ENCODE measurements at regions not wholly inside any gene's neighbourhood (a gene's known extent, or its start where the extent isn't known, plus 50 kb on each side); places are given as distances from the start of the nearest gene placed in this dataset.

DNA sequence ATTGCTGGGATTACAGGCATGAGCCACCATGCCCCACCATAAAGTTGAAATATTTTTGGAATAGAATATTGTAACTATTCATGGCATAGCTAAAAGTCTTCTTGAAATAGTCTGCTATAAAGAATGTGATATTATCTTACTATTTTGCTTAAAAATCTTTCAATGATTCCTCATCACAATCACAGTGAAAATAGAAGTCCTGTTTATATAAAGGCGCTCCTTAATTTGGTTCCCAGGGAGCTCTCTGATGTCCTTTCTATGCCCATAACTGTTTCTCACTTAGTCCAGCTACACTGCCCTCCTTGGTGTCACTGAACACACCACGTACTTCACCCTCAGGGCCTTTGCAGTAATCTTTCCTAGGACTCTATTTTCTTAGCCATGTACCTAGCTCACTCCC lies 331.7 kb upstream of the GIMD1 start:
- Histone ChIP-seq H3K9me3 (ENCODE audit: control insufficient read depth, insufficient read depth, low read depth, low read length) (no peaks in the 10 kb centered on the region), H3K36me3 (ENCODE audit: control insufficient read depth in 2 of 2, insufficient read depth in 1 of 2, low read length in 2 of 2) (no peaks in the 10 kb centered on the region), H3K4me3 (ENCODE audit: low read depth, low read length) (no peak overlapping the region), H3K4me1 (ENCODE audit: control insufficient read depth, insufficient read depth, low read length) (no peaks in the 10 kb centered on the region), H3K27ac (ENCODE audit: extremely low read depth, low read depth, low read length) (no peak overlapping the region)
- ChIA-PET POLR2A (interaction anchor here (0.6 kb wide), 1 partner anchor 8 kb away, joined by 3 read pairs; no protein-coding TSS in a partner anchor), CTCF (no interaction called here)
- TF ChIP-seq ZNF560 (tag by site-specific recombination; IDR thresholded peaks at IDR 0.05; ENCODE audit: borderline replicate concordance) (no peak), ZBTB8A (tag by site-specific recombination; IDR thresholded peaks at IDR 0.05) (no peak), ZNF394 (tag by site-specific recombination; IDR thresholded peaks at IDR 0.05; ENCODE audit: borderline replicate concordance) (no peak), REPIN1 (tag by site-specific recombination; IDR thresholded peaks at IDR 0.05; ENCODE audit: low read depth) (no peak), ZNF555 (tag by site-specific recombination; conservative IDR thresholded peaks at IDR 0.05) (no peak), ZNF791 (tag by site-specific recombination; IDR thresholded peaks at IDR 0.05) (no peak), ZNF302 (tag by site-specific recombination; IDR thresholded peaks at IDR 0.05; ENCODE audit: low read depth) (no peak), GFI1B (tag by site-specific recombination; IDR thresholded peaks at IDR 0.05) (no peak), ZNF10 (tag by site-specific recombination; IDR thresholded peaks at IDR 0.05) (no peak)
- TF ChIP-seq, protein P1, sequence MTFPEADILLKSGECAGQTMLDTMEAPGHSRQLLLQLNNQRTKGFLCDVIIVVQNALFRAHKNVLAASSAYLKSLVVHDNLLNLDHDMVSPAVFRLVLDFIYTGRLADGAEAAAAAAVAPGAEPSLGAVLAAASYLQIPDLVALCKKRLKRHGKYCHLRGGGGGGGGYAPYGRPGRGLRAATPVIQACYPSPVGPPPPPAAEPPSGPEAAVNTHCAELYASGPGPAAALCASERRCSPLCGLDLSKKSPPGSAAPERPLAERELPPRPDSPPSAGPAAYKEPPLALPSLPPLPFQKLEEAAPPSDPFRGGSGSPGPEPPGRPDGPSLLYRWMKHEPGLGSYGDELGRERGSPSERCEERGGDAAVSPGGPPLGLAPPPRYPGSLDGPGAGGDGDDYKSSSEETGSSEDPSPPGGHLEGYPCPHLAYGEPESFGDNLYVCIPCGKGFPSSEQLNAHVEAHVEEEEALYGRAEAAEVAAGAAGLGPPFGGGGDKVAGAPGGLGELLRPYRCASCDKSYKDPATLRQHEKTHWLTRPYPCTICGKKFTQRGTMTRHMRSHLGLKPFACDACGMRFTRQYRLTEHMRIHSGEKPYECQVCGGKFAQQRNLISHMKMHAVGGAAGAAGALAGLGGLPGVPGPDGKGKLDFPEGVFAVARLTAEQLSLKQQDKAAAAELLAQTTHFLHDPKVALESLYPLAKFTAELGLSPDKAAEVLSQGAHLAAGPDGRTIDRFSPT (tag by site-specific recombination; IDR thresholded peaks at IDR 0.05): no peak
- TF ChIP-seq, protein P2, sequence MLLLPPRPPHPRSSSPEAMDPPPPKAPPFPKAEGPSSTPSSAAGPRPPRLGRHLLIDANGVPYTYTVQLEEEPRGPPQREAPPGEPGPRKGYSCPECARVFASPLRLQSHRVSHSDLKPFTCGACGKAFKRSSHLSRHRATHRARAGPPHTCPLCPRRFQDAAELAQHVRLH (tag by site-specific recombination; IDR thresholded peaks at IDR 0.05): no peak
- TF ChIP-seq, protein P3, sequence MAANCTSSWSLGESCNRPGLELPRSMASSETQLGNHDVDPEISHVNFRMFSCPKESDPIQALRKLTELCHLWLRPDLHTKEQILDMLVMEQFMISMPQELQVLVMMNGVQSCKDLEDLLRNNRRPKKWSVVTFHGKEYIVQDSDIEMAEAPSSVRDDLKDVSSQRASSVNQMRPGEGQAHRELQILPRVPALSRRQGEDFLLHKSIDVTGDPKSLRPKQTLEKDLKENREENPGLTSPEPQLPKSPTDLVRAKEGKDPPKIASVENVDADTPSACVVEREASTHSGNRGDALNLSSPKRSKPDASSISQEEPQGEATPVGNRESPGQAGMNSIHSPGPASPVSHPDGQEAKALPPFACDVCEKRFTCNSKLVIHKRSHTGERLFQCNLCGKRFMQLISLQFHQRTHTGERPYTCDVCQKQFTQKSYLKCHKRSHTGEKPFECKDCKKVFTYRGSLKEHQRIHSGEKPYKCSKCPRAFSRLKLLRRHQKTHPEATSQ (tag by site-specific recombination; IDR thresholded peaks at IDR 0.05): no peak

DNA sequence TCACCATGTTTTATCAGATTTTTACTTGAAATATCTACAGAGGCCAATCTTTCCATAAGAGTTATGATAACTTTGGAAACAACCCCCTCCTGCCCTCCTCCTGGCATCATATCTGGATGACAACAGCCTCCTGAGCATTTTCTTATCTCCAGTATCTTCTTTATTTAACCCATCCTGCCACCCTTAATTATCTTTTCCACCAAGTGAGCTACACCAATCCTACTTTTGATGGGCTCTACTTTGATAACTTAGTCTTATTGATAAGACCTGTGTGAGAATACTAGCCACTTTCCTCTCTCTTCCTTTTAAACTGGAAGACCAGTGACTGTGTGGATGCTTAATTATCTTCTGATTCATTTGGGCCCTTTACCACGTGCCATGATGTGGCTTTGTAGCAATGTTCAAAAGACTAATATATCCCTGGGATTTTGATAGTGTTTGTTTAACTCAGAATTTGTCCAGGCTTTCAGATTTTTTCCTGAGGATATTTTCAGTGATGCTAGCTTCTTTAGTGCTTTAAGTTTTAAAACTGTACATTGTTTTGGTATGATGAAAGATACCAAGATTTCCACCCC lies 330.1 kb upstream of the GIMD1 start:
- H3K27ac ChIP-seq (ENCODE audit: extremely low read depth, low read depth, low read length): no peak overlapping the region
- no peaks in the 10 kb centered on the region for H3K36me3 ChIP-seq (ENCODE audit: control insufficient read depth in 2 of 2, insufficient read depth in 1 of 2, low read length in 2 of 2)
- H3K9me3 ChIP-seq (ENCODE audit: control insufficient read depth, insufficient read depth, low read depth, low read length): no peaks in the 10 kb centered on the region
- H3K4me1 ChIP-seq (ENCODE audit: control insufficient read depth, insufficient read depth, low read length): no peaks in the 10 kb centered on the region
- POLR2A ChIA-PET: no interaction called here
- H3K4me3 ChIP-seq (ENCODE audit: low read depth, low read length): no peak overlapping the region
- CTCF ChIA-PET: no interaction called here
- TF ChIP-seq, protein P4, sequence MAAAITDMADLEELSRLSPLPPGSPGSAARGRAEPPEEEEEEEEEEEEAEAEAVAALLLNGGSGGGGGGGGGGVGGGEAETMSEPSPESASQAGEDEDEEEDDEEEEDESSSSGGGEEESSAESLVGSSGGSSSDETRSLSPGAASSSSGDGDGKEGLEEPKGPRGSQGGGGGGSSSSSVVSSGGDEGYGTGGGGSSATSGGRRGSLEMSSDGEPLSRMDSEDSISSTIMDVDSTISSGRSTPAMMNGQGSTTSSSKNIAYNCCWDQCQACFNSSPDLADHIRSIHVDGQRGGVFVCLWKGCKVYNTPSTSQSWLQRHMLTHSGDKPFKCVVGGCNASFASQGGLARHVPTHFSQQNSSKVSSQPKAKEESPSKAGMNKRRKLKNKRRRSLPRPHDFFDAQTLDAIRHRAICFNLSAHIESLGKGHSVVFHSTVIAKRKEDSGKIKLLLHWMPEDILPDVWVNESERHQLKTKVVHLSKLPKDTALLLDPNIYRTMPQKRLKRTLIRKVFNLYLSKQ (tag by site-specific recombination; IDR thresholded peaks at IDR 0.05; ENCODE audit: borderline replicate concordance): no peak
- TF ChIP-seq PRDM2 (tag by site-specific recombination; IDR thresholded peaks at IDR 0.05; ENCODE audit: borderline replicate concordance): no peak
- no peak for TF ChIP-seq ZNF214 (tag by site-specific recombination; IDR thresholded peaks at IDR 0.05; ENCODE audit: borderline replicate concordance)
- TF ChIP-seq, protein P5, sequence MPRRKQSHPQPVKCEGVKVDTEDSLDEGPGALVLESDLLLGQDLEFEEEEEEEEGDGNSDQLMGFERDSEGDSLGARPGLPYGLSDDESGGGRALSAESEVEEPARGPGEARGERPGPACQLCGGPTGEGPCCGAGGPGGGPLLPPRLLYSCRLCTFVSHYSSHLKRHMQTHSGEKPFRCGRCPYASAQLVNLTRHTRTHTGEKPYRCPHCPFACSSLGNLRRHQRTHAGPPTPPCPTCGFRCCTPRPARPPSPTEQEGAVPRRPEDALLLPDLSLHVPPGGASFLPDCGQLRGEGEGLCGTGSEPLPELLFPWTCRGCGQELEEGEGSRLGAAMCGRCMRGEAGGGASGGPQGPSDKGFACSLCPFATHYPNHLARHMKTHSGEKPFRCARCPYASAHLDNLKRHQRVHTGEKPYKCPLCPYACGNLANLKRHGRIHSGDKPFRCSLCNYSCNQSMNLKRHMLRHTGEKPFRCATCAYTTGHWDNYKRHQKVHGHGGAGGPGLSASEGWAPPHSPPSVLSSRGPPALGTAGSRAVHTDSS (tag by site-specific recombination; IDR thresholded peaks at IDR 0.05): no peak
- no peak for TF ChIP-seq BCL11A (tag by site-specific recombination; IDR thresholded peaks at IDR 0.05; ENCODE audit: low read depth)
- no peak for TF ChIP-seq ZNF670 (tag by site-specific recombination; IDR thresholded peaks at IDR 0.05; ENCODE audit: low read depth)
- TF ChIP-seq KLF8 (tag by site-specific recombination; IDR thresholded peaks at IDR 0.05): no peak
- TF ChIP-seq ZNF521 (tag by site-specific recombination; IDR thresholded peaks at IDR 0.05): no peak
- no peak for TF ChIP-seq ZNF2 (tag by site-specific recombination; IDR thresholded peaks at IDR 0.05)
- TF ChIP-seq ZNF768 (tag by site-specific recombination; IDR thresholded peaks at IDR 0.05): no peak
